Right renal pelvis (tissue), 4 donors: ENCODE measurements at regions not wholly inside any gene's neighbourhood (a gene's known extent, or its start where the extent isn't known, plus 50 kb on each side); places are given as distances from the start of the nearest gene placed in this dataset.
A peak's percentile ranks its signal among the peaks of the same experiment; 100 is the strongest.

Source experiments
- DNase-seq, 4 donors: peaks; one replicate each; pipeline ENCODE4 v3.0.0-alpha.2; 2013; ENCODE audit warnings: low read depth in 4 of 4, low spot score in 3 of 4, missing footprints in 1 of 4

DNA sequence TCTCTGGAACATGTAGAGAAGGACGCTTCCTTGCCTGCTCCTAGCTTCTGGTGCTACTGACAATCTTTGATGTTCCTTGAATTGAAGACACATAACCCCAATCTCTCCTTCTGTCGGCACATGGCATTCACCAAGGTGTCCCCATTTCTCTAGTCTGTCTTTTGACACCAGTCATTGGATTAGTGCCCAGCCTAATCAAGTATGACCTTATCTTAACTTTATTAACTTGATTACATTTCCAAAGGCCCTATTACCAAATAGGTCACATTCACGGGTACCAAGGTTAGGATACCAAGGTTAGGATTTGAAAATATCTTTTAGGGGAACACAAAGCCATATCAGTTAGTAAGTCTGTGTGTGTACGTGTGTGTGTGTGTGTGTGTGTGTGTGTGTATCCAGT lies 377.9 kb downstream of the CMPK2 start:
- no peak for DNase-seq

DNA sequence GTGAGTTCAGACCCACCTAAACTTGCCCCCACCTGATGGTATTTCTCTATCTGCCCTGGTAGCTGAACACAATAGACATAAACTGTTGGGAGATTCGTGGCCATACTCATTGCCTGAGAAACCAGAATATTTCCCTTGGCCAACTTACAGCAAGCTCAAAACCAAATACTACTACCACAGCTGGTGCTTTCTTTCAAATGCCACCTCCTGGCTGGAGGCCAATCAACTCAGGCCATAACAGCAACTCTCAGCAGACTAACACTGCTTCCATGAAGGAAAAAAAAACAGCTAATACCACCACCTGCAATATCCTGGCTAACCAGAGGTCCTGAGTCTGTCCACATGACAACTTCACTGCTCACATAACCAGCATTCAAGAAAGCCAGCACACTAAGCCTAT lies 373.1 kb downstream of the CMPK2 start:
- DNase-seq = no peak

DNA sequence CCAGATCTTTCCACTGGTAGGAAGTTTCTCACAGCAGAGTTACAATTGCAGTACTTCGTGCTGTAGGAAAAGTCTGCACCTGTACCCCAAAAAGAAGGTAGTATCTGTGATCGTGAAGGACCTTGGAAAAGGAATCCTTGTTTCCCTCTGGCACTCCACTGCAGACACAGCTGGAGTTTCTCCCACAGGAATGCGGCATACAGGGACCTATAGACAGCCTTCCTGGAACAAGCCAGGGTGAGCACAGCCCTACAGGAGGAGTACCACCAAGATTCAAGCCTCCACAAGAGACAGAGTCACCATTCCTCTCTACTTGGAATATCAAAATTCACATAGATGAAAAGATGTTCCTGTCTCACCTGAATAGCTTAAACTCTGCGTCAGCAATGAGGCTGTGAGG lies 372.4 kb downstream of the CMPK2 start:
- no peak for DNase-seq

DNA sequence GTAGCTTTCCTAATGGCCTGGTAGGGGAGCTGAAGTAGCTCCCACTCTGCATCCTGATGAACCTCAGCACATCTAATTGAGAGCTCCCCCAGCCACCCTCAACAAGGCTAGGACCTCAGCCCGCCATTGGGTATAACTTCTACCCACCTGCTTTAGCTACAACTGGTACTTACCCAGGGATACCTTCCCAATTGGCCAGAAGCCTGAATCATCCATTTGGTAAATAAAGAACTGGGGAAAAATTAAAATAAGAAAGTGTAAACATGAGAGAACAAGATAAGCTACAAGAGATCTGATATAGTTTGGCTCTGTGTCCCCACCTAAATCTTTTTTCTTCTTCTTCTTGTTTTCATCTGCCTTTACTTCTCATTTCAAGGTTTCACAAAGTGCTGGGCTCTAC lies 372.0 kb downstream of the CMPK2 start:
- DNase-seq = no peak

DNA sequence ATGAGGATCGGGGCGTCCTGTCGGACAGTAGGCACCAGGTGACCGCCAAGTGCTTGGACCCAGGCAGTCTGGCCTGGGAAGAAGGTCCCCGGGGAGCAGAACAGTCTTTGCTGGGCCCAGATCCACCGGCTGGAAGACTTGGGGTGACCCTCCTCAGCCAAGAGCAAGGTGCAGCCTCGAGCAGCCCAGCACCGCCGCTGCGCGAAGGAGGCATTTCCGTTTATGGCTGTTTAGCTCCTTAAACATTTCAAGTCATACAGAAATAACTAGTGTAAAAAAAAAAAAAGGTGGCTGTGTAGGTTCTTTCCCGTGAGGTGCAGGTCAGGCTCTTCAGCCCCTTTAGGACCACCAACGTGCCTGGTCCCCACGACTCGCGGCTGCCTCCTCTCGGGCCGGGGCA lies 370.2 kb downstream of the CMPK2 start:
- no peak for DNase-seq

DNA sequence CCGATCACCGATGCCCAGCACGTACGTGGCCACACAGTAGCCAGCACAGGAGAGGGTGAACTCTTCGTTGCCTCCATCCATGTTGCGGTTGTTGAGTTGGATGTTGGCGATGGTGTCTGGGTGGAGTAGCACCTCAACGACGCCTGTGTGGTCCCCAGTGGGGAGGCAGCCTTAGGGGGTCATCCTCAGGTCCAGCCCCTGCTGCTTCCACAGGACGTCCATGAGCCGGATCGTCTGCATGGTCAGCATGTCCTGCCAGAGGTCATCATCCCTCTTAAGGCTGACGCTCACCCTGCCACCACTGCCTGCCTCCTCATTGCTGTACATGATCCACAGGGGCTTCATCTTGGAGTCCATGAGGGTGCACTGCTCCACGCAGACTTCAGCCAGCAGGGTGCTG lies 369.3 kb downstream of the CMPK2 start:
- DNase-seq = no peak

DNA sequence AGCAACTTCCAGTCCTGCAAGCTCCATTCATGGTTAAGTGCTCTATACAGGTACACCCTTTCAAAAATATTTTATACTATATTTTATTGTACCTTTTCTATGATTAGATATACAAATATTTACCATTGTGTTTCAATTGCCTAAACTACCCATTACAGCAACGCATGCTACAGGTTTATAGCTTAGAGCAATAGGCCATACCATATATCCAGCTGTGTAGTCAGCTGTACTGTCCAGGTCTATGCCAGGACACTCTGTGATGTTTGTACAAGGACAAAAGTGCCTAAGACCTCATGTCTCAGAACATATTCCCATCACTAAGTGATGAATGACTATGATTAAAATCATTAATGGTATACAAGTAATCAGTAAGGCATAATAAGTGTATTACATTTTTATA lies 368.7 kb downstream of the CMPK2 start:
- no peak for DNase-seq

DNA sequence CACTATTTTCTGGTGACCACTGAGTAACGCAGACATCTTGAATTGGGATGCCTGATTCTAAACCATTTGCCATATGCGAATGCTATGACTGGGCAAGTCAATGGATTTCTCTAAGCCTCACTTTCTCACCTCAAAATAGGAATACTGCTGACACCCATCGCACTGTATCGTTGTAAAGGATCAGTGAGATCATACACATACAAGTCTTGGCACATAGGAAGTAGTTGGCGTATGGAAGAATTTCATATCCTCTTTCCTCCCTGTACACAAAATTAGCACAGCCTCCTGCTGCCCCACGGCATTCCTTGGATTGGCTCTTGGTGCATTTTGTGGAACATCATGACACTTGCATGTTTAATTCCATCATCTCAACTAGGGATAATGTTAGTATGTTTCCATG lies 366.9 kb downstream of the CMPK2 start:
- no peak for DNase-seq

DNA sequence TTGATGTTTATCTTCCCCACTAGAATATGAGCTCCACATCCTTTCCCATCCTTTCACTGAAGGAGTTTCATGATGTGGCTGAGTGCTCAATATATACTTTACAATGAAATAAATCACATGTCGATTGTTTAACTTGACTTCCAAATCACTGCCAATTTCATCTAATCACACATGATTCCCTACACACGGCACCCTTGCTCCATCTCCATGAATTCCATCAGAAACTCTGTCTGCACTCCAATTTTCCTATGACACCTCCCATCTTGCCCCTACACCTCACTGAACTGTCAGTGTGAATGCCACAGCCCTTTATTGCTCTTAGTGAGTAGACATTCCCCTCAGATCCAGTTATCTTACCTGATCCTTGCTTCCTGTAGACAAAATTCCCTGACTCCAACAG lies 366.0 kb downstream of the CMPK2 start:
- DNase-seq = no peak

DNA sequence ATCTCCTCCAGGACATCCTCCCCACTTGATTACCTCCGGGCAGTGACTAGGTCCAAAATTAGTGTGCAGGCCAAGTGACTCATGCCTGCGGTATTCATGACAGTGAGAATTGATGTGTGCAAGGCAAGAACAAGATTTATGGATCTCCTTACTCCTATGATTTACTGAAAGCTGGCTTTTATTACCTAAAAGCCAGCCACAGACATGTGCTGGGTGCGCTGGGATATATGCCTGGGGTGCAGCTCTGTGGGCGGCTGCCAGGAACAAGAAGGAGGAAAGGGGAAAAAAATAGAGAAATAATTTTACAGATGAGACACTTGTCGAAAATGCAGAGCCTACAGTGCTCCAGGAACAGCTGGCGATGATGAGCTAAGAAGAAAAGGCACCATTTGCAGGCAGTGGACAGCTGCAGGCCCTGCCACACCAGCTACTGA lies 359.3 kb downstream of the CMPK2 start:
- DNase-seq = no peak

DNA sequence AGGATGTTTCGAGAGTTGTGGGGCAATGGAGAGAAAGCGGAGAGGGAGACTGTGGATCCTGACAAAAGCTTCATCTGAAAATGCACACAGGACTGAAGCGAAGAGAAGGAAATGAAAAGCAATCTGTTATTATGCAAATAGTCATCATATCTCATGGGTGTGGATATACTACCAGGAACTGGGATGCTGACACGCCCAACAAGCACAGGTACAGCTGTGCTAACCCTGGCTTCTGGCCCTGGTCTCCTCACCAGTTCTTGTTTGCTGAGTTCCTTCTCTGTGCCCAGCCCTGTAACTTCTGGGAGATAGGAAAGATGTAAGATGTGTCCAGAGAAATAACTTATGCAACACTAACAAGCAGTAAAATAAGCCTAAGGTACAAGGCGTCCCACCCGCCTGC lies 358.8 kb downstream of the CMPK2 start:
- DNase-seq = no peak

DNA sequence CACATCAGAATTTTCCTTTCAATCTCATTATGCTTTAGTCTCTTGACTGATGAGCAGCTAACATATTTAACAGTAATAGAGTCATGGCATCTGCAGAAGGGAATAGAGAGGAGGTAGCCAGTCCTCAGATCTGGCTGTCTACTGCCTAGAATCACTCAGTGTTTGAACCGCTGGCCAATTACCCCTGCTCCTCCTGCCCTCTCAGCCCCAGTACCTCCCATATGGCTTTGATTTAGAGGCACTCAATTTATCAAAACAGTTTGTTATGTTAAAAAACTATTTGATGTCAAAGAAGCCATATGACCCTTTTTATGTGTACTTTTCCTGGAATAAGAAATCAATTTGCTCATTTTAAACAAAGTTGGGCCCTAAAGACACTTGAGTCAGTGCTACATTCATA lies 355.2 kb downstream of the CMPK2 start:
- DNase-seq = no peak

DNA sequence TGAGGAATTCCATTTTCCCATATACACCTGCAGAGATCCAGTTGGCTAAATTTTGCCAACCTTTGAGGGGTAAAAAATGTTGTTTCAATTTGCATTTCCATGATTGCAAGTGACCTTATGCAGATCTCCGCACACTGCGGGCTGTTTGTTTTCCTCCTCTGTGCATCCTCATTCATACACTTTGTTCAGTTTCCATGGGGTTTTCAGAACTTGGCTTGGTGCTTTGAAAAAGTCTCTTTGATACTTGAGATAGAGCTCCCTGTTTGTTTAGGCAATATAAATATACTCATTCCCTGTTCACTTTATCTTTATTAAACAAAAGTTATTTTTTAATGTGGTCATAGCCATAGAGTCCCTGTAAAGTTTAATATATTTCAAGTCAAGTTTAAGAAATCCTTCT lies 353.1 kb downstream of the CMPK2 start:
- DNase-seq = no peak

DNA sequence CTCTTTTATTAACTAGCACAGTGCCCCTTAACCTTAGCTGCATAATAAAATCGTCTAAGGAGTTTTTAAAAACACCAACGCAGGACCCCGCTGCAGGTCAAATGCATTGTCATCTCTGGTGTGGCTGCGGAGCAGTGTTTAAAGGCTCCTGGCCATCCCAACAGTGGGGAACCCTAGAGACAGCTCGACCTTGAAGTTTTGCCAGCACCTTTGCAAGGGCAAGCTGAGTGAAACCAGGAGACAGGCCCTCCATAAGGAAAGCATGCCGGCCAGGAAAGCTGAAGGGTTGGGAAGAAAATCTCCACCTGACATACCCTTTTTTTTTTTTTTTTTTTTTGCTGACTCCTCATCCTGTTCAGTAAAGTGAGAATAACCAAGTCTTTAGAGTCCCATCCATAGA lies 349.0 kb downstream of the CMPK2 start:
- DNase-seq = no peak

DNA sequence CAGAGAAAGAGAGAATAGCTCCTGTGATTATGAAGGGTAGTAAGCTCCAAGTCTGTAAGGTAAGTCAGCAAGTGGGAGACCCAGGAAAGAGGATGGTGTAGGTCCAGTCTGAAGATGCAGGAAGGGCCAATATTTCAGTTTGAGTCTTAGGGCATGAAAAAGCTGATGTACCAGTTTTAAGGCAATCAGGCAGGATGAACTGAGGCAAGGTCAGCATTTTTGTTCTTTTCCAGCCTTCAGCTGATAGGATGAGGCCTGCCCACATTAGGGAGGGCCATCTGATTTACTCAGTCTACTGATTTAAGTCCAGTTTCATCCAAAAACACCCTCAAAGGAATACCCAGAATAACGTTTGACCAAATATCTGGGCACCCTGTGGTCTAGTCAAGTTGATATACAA lies 347.3 kb downstream of the CMPK2 start:
- DNase-seq = no peak

DNA sequence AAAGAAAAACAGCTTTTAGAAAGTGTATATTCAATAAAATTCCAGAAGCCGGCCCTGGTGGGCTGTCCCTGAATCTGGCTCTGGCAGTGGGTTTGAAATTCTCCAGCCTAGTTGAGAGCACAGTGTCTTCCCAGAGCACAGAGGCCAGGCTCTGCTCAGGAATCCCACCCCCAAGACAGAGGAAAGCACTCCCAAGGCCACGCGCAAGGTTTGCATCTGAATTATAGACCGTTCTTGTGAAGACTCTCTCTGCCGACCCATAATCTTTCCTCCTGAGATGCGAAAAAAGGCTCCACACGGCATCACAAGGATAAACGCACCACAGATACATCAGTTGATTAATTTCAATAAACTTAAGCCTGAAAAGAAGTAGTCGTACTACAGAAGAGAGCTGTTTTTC lies 342.2 kb downstream of the CMPK2 start:
- no peak for DNase-seq

DNA sequence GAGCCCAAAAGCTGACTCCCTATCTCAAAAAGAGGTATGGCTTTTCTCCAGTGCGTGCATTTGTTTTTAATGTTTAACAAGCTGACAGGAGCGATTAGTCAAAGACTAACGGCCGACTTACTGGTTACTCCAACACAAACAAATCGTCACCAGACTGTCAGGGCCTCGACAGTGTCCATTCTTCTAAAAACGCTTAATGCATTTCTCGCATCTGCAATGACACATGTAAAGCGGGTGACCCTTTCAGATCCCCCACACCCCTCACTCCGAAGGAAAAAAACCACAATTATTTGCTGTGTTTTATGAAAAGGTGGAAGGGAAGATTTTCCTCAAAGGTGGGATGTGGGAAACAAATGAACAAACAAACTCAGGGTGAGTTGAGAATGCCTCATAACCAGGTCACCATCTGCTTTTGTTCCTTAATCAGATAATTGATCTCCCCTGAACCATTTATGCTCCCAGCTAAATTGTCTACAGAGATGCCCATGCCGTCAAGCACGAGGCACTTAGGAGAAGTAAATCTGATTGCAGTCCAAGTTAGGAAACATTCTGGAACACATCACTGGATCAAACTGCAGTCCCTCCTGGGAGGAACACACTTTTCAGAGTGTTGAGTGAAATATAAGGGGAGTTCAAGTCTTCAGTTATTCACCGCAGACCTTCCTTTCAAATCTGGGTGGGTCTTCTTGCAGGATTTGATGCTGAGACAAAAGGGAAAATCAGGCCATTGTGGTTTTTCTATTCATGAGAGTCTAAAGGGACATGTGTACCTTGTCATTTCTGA lies 340.8 kb downstream of the CMPK2 start:
- DNase-seq = peak in 3 of 4 donors; percentile 33 to 40 (median 36)

DNA sequence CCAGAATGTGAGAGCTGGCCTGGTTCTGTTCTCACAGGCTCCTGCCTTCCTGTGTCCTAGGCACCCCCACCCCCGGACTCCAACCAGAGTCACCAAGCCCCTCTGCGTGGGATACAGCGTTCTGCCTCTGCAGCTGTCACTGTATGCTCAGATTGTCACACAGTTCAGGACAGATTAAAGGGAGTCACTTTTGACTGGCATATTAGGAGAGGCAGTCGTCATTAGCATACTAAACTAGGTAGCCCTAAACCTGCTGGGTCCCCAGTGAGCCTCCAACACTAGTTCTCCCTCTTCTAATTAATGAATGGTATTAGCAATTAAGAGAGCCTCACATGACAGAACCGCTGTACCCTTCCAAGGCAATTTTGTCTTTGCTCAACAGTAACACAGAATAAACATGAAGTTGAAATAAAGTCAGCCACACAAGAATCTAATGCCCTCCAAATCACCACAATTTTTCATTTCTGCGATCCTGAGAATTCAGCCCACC lies 340.2 kb downstream of the CMPK2 start:
- no peak for DNase-seq

DNA sequence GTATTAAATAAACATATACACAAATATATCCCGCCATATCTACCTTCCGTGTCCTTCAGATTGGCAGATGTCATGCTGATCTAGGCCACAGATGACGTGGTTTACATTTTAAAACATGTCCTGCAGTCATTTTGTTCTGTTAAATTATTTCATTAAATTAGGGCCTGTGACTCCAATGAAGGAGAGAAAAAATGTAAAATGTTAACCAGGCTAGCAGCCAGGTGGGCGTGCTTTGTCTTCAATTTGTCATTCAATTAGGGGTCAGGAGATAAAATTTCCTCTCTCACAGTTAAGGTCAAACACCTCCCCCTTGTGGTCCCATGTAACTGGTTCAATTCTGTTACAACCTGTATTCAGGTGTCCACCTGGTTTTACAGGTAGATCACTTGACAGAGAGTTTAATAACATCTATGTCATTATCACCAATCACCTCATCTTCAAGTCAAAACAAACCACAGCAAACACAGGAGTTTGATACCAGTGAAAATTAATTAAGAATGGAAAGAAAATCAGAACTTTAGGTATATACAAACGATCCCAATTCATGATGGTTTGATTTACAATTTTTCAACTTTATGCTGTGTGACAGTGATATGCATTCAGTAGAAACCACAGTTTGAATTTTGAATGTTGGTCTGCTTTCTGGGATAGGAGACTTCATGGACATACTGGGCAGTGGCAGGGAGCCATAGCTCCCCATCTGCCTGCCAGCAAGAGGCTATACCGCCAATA lies 339.4 kb downstream of the CMPK2 start:
- DNase-seq = peak in 3 of 4 donors; percentile 27 to 38 (median 35)

DNA sequence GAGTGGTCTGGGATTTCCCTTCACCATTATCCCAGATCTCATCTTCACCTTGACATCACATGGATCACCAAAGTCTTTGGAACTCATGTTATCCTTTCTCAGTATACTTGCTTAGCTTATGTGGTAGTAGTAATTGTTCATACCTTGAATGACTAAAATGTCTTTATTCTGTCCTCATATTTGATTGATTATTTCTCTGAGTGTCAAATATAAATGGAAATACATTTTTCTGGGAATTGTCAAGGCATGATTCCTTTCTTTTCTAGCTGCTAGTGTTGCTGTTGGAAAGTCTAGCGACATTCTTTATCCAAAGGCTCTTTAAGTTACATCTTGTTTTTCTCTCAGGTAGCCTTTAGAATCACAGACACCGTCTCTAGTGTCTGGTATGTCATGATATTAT lies 334.4 kb downstream of the CMPK2 start:
- DNase-seq = no peak

DNA sequence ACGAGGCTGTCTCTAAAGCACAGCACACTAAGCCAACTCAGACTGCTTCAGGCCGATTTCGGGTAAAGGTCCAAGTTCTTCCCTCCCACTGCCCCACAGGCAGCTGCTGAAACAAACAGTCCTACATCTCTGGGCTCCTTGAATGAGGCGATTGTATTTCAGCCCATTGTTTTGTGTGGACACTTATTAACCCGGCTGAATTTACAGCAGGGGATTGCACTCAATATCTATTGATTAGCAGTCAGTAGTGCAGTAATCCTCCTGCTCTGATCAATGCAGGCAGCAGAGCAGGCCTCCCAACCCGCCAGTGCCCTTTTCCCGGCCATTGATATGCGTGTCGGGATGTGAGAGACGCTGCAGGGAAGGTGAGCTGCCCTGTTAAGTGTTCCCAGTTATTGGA lies 330.1 kb downstream of the CMPK2 start:
- no peak for DNase-seq

DNA sequence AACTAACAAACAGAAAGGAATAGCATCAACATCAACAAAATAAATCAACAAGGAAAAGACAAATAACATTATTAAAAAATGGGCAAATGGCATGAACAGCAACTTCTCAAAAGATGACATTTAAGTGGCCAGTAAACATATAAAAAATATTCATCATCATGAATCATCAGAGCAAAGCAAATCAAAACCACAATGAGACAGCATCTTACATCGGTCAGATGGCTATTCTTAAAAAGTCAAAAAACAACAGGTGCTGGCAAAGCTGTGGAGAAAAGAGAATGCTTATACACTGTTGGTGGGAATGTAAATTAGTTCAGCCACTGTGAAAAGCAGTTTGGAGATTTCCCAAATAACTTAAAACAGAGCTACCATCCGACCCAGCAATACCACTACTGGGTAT lies 327.1 kb downstream of the CMPK2 start:
- DNase-seq = no peak
